ENCODE measurements at regions not wholly inside any gene's neighbourhood (a gene's known extent, or its start where the extent isn't known, plus 50 kb on each side); places are given as distances from the start of the nearest gene placed in this dataset.

- H3K9me3 Mint-ChIP-seq: no peaks in the 10 kb centered on the region
- ATAC-seq (ENCODE audit: low read depth): no peak
- no peaks in the 10 kb centered on the region for H3K4me1 Mint-ChIP-seq
These were observed 1201.1 kb upstream of the SLC10A2 start for GRCh38 chr13:104267206-104267811.

GRCh38 chr13:104256701-104257100, 1190.5 kb upstream of the SLC10A2 start:
- no peaks in the 10 kb centered on the region for H3K4me1 Mint-ChIP-seq
- no peak for ATAC-seq (ENCODE audit: low read depth)
- no peak overlapping the region for H3K27ac Mint-ChIP-seq
- H3K9me3 Mint-ChIP-seq: peaks cover 1% of the 10 kb centered on the region
- no peak overlapping the region for H3K4me3 Mint-ChIP-seq
- no peak for DNase-seq
- H3K36me3 Mint-ChIP-seq: no peaks in the 10 kb centered on the region
- POLR2A ChIA-PET: no interaction called here
- no peaks in the 10 kb centered on the region for H3K27me3 Mint-ChIP-seq

More at GRCh38 chr13:104267206-104267811, 1201.1 kb upstream of the SLC10A2 start:
- DNase-seq: no peak
- no peak overlapping the region for H3K4me3 Mint-ChIP-seq
- no peaks in the 10 kb centered on the region for H3K36me3 Mint-ChIP-seq
- no peak overlapping the region for H3K27ac Mint-ChIP-seq
- no peaks in the 10 kb centered on the region for H3K27me3 Mint-ChIP-seq
- POLR2A ChIA-PET: no interaction called here

DNA sequence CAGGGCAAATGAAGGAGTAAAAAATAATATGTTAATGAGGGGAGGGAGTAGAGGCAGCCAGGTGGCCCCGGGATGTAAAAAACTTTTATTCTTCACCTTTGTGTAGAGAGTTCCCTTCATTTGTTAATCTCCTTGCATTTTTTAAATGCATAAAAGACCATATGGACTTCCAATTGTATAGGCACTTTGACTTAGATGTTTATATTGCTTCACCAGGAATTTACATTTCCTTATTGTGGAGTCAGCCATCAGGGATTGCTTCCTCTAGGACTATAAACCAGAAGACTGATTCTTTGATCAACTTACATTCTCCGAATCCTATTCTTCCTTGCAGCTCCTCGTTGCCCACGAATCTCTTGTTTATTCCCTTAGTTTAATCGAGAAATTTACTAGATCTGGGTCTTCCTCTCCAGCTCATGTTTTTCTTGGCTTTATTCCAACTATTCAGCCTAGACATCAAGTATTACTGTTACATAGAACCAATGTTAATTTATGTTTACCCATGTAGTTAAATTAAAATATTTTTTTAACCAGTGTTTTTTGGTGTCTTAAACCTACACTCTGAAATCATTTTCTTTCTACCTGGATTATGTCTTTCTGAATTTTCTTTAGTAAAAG, 1187.0 kb upstream of the SLC10A2 start:
- Mint-ChIP-seq H3K27ac (no peak overlapping the region), H3K9me3 (peaks cover 1% of the 10 kb centered on the region), H3K4me3 (no peak overlapping the region), H3K27me3 (no peaks in the 10 kb centered on the region), H3K36me3 (no peaks in the 10 kb centered on the region), H3K4me1 (no peaks in the 10 kb centered on the region)
- no peak for DNase-seq
- ATAC-seq (ENCODE audit: low read depth): no peak
- POLR2A ChIA-PET: no interaction called here

DNA sequence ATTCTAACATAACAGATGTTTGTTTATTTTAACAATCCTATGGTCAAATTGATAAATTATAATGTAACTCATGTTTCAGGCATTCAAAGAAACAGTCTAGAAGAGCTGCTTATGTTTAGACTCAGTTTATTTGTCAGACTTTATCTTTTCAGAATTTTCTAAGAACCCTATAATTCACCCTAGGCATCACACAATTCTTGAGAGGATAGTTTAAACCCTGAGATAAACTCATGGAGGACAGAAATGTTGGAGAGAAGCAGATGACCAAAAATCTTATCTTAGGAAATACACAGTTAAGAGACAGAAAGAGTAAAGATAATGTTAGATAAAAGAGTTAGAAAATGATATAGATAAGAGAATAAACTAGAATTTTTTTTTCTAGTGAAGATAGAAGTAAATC, 1185.7 kb upstream of the SLC10A2 start:
- no peaks in the 10 kb centered on the region for H3K4me1 Mint-ChIP-seq
- DNase-seq (no peak), ATAC-seq (ENCODE audit: low read depth) (no peak)
- peaks cover 1% of the 10 kb centered on the region for H3K9me3 Mint-ChIP-seq
- no peaks in the 10 kb centered on the region for H3K27me3 Mint-ChIP-seq
- H3K36me3 Mint-ChIP-seq: no peaks in the 10 kb centered on the region
- POLR2A ChIA-PET: no interaction called here
- H3K27ac Mint-ChIP-seq: no peak overlapping the region
- no peak overlapping the region for H3K4me3 Mint-ChIP-seq

DNA sequence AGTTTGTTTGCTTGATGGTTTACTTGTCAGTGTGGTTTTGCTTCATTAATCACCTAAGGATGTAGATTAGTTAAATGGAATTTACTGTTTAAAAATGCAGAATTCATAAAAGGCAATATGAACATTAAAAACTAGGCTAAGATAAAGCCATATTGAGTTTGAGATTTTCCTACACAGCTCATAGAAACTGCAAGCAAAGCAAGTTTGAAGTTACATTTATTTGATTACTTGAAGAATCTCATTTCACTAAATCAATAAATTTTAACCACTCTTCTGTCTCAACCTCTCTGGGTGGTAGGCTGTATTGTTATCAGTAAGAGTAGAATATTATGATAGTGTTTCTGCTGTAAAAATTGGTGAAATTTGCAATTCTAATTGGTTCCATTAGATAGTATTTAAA, 1180.7 kb upstream of the SLC10A2 start:
- Mint-ChIP-seq H3K4me1 (no peaks in the 10 kb centered on the region), H3K27me3 (no peaks in the 10 kb centered on the region), H3K9me3 (peaks cover 2% of the 10 kb centered on the region), H3K4me3 (no peak overlapping the region), H3K36me3 (no peaks in the 10 kb centered on the region), H3K27ac (no peak overlapping the region)
- POLR2A ChIA-PET: no interaction called here
- ATAC-seq (ENCODE audit: low read depth): no peak
- DNase-seq: no peak

GRCh38 chr13:104206450-104207044, 1140.3 kb upstream of the SLC10A2 start:
- Mint-ChIP-seq H3K27ac (no peak overlapping the region), H3K9me3 (peaks cover 4% of the 10 kb centered on the region), H3K4me1 (no peaks in the 10 kb centered on the region), H3K4me3 (no peak overlapping the region), H3K27me3 (no peaks in the 10 kb centered on the region), H3K36me3 (no peaks in the 10 kb centered on the region)
- ATAC-seq (ENCODE audit: low read depth) (no peak), DNase-seq (no peak)
- POLR2A ChIA-PET: no interaction called here

DNA sequence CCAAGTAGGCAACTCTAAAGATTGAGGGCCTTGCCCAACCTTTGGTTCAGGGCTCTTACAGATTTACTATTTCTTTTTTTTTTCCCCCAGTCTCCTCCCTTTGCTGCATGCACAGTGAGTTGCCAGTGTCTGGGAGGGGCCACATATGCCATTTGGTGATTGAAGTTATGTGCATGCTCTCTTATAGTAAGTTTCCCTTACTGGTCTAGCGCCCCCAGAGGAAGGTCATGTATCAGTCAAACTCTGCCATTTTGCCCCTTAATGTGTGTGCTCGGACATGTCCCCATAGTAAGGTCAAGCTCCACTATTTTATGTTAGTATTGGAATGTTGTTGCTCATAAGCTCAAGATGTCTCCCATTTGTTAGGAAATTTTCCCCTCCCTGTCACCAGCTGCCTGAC, 1138.0 kb upstream of the SLC10A2 start:
- POLR2A ChIA-PET: no interaction called here

DNA sequence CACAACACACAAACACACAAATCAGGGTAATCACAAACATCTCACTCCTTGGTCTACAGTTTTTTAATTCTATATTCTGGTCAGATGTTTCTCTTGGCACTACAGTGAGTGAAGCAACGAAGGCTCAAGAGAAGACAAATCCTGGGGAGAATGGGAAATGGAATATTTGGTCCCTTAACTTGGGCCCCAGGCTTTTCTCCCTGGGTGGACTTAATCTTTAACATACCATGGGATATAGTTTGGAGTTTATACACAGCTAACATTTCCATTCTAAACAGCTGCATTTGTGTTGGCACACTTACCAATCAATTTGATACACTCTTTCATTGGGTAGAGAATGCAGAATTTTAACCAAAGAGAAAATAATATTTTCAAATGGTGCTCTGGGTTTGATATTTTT, 1132.6 kb upstream of the SLC10A2 start:
- no peaks in the 10 kb centered on the region for H3K36me3 Mint-ChIP-seq

More for the DNA sequence above, 1138.0 kb upstream of the SLC10A2 start:
- ATAC-seq (ENCODE audit: low read depth): no peak
- DNase-seq: no peak
- Mint-ChIP-seq H3K4me3 (no peak overlapping the region), H3K27ac (no peak overlapping the region), H3K27me3 (no peaks in the 10 kb centered on the region), H3K9me3 (peaks cover 4% of the 10 kb centered on the region), H3K36me3 (no peaks in the 10 kb centered on the region), H3K4me1 (no peaks in the 10 kb centered on the region)

GRCh38 chr13:104196611-104197010, 1130.4 kb upstream of the SLC10A2 start:
- Mint-ChIP-seq H3K4me3 (no peak overlapping the region), H3K36me3 (no peaks in the 10 kb centered on the region), H3K4me1 (no peaks in the 10 kb centered on the region), H3K9me3 (no peaks in the 10 kb centered on the region), H3K27ac (no peak overlapping the region), H3K27me3 (no peaks in the 10 kb centered on the region)
- DNase-seq (no peak), ATAC-seq (ENCODE audit: low read depth) (no peak)
- POLR2A ChIA-PET: no interaction called here

More for the DNA sequence above, 1132.6 kb upstream of the SLC10A2 start:
- ATAC-seq (ENCODE audit: low read depth) (no peak), DNase-seq (no peak)
- no peak overlapping the region for H3K4me3 Mint-ChIP-seq
- no peak overlapping the region for H3K27ac Mint-ChIP-seq
- POLR2A ChIA-PET: no interaction called here
- H3K4me1 Mint-ChIP-seq: no peaks in the 10 kb centered on the region
- no peaks in the 10 kb centered on the region for H3K27me3 Mint-ChIP-seq
- no peaks in the 10 kb centered on the region for H3K9me3 Mint-ChIP-seq

DNA sequence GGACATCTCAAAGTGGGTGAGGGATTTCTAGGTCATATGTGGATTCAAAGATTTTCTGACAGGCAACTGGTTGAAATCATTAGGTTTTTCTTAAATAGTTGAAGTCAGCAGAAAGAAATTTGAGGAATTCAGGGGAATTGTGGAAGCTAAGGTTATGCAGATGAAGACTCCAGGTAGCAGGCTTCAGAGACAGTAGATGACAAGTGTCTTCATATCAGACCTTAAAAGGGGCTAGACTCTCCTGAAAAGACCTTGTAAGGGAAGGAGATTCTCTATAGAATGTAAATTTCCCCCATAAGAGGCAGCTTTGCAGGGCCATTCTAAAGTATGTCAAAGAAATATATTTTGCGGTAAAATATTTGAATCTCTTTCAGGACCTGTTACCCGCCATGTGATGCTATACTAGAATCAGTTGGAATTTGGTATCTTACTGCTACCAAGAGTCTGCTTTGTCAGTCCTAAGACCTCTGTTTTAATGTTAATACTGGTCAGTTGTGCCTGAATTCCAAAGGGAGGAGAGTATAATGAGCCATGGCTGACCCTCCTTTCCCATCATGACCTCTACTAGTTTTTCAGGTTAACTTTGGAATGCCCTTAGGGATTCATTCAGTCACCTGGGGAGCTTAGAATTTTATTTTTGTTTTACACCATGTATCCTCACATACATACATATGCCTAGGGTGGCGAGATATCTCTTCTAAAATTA, 1115.5 kb upstream of the SLC10A2 start:
- POLR2A ChIA-PET: no interaction called here
- no peak for DNase-seq
- no peaks in the 10 kb centered on the region for H3K27me3 Mint-ChIP-seq
- H3K4me1 Mint-ChIP-seq: no peaks in the 10 kb centered on the region
- no peak overlapping the region for H3K4me3 Mint-ChIP-seq
- peaks cover 3% of the 10 kb centered on the region for H3K9me3 Mint-ChIP-seq
- no peak for ATAC-seq (ENCODE audit: low read depth)
- H3K36me3 Mint-ChIP-seq: no peaks in the 10 kb centered on the region
- H3K27ac Mint-ChIP-seq: no peak overlapping the region

- POLR2A ChIA-PET: no interaction called here
These were observed 1104.9 kb upstream of the SLC10A2 start for GRCh38 chr13:104170980-104171555.

DNA sequence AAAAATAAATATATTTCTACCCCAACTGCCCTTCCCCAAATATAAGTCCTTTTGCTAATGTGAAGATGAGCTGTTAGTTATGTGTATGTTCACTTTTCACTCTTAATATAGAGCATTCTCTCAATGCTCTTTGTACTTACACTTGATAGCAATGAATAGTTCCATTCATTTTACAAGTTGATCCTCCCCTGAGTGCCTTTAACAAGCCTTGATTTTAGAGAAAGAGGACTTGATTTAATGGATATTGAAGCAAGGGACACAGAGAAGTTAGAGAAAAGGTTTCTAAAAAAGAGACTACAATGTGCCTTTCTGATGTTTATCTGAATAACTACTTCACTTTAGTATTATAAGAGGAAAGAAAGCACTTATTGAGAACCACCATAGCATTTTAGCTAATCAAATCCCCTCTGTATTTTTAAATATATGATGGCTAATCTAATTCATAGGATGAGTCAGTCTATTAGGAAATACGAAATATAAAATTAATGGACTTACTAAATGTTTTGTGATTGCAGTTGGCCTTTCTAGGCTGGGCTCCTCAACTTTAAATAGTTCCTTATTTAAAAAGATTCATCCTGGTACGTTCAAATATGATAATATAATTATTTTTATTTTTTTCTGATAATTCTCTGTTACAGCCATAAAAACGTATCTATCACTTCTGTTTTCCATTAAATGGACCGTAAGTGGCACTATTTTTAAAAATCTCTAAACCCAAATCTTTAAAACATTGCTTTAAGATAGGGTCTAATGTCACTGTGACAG, 1097.8 kb upstream of the SLC10A2 start:
- Mint-ChIP-seq H3K4me1 (no peaks in the 10 kb centered on the region), H3K4me3 (no peak overlapping the region), H3K27ac (no peak overlapping the region), H3K36me3 (no peaks in the 10 kb centered on the region), H3K27me3 (no peaks in the 10 kb centered on the region), H3K9me3 (peaks cover 1% of the 10 kb centered on the region)
- DNase-seq (no peak), ATAC-seq (ENCODE audit: low read depth) (no peak)
- POLR2A ChIA-PET: no interaction called here

More at GRCh38 chr13:104170980-104171555, 1104.9 kb upstream of the SLC10A2 start:
- ATAC-seq (ENCODE audit: low read depth): no peak
- no peaks in the 10 kb centered on the region for H3K27me3 Mint-ChIP-seq
- H3K9me3 Mint-ChIP-seq: no peaks in the 10 kb centered on the region
- no peak overlapping the region for H3K4me3 Mint-ChIP-seq
- no peaks in the 10 kb centered on the region for H3K4me1 Mint-ChIP-seq
- no peak for DNase-seq
- no peak overlapping the region for H3K27ac Mint-ChIP-seq
- no peaks in the 10 kb centered on the region for H3K36me3 Mint-ChIP-seq

GRCh38 chr13:104160536-104160935, 1094.3 kb upstream of the SLC10A2 start:
- H3K27me3 Mint-ChIP-seq: no peaks in the 10 kb centered on the region
- DNase-seq (no peak), ATAC-seq (ENCODE audit: low read depth) (no peak)
- H3K4me3 Mint-ChIP-seq: no peak overlapping the region
- no peaks in the 10 kb centered on the region for H3K36me3 Mint-ChIP-seq
- H3K4me1 Mint-ChIP-seq: no peaks in the 10 kb centered on the region
- no peak overlapping the region for H3K27ac Mint-ChIP-seq
- POLR2A ChIA-PET: no interaction called here
- peaks cover 2% of the 10 kb centered on the region for H3K9me3 Mint-ChIP-seq
